ENCODE measurements at regions not wholly inside any gene's neighbourhood (a gene's known extent, or its start where the extent isn't known, plus 50 kb on each side); places are given as distances from the start of the nearest gene placed in this dataset.
"Not testable (repeated sequence)": the region's sequence is repeated elsewhere in the genome, so short reads cannot be mapped to it uniquely, and the experiment has no call there.

GRCh38 chr4:120293341-120293740 lies 226.7 kb upstream of the MAD2L1 start:
- peak; percentile 63 for DNase-seq

- no peak for DNase-seq
Observed at GRCh38 chr4:120291541-120291940, 224.9 kb upstream of the MAD2L1 start.

GRCh38 chr4:120290553-120290952 lies 223.9 kb upstream of the MAD2L1 start:
- no peak for DNase-seq

- no peak for DNase-seq
Observed at GRCh38 chr4:120286813-120287212, 220.2 kb upstream of the MAD2L1 start.

GRCh38 chr4:120281581-120281980 lies 214.9 kb upstream of the MAD2L1 start:
- no peak for DNase-seq

- no peak for DNase-seq
Observed at GRCh38 chr4:120277391-120277790, 210.7 kb upstream of the MAD2L1 start.

GRCh38 chr4:120266602-120267001 lies 200.0 kb upstream of the MAD2L1 start:
- no peak for DNase-seq

GRCh38 chr4:120263618-120264017 lies 197.0 kb upstream of the MAD2L1 start:
- no peak for DNase-seq

- no peak for DNase-seq
Observed at GRCh38 chr4:120261117-120261516, 194.5 kb upstream of the MAD2L1 start.

GRCh38 chr4:120256112-120256775 lies 189.6 kb upstream of the MAD2L1 start:
- not testable (repeated sequence) for DNase-seq

- DNase-seq: no peak
Observed at GRCh38 chr4:120238277-120238973, 171.8 kb upstream of the MAD2L1 start.

GRCh38 chr4:120236873-120237272 lies 170.2 kb upstream of the MAD2L1 start:
- DNase-seq: no peak

GRCh38 chr4:120232050-120232449 lies 165.4 kb upstream of the MAD2L1 start:
- DNase-seq: peak; percentile 16

GRCh38 chr4:120228086-120228485 lies 161.4 kb upstream of the MAD2L1 start:
- DNase-seq: no peak

- DNase-seq: no peak
Observed at GRCh38 chr4:120227554-120227953, 160.9 kb upstream of the MAD2L1 start.

- no peak for DNase-seq
Observed at GRCh38 chr4:120225527-120225926, 158.9 kb upstream of the MAD2L1 start.

GRCh38 chr4:120218981-120219380 lies 152.3 kb upstream of the MAD2L1 start:
- peak; percentile 30 for DNase-seq

- no peak for DNase-seq
Observed at GRCh38 chr4:120215350-120215749, 148.7 kb upstream of the MAD2L1 start.

- DNase-seq: no peak
Observed at GRCh38 chr4:120211408-120212015, 144.9 kb upstream of the MAD2L1 start.

GRCh38 chr4:120209706-120210105 lies 143.1 kb upstream of the MAD2L1 start:
- no peak for DNase-seq

GRCh38 chr4:120207021-120207420 lies 140.4 kb upstream of the MAD2L1 start:
- DNase-seq: no peak

- DNase-seq: no peak
Observed at GRCh38 chr4:120202222-120202621, 135.6 kb upstream of the MAD2L1 start.

- not testable (repeated sequence) for DNase-seq
Observed at GRCh38 chr4:120200573-120201110, 134.0 kb upstream of the MAD2L1 start.

GRCh38 chr4:120198411-120198810 lies 131.8 kb upstream of the MAD2L1 start:
- DNase-seq: no peak
